ENCODE measurements at regions not wholly inside any gene's neighbourhood (a gene's known extent, or its start where the extent isn't known, plus 50 kb on each side); places are given as distances from the start of the nearest gene placed in this dataset.

DNA sequence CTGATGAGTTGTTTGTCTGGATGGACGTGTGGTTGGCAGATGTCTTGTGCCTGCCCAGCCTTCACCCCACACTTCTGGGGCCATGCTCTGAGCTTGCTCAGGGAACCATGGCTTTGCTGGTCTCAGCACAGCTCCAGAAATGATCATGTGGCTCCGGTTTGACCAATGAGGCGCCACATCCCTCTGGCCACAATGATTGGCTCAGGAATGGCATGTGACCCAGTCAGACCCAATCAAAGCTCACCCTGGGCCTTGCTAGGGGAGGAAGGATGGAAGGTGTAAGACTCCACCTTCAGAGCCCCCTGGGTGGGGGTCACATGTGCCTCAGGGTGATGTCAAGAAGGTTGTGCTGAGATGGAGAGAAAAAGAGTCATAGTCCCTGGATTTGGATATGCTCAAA is 281.6 kb upstream of the SULF2 start:
- Mint-ChIP-seq H3K36me3 (peaks cover 3% of the 10 kb centered on the region; the same call in 1 of the 2 replicates), H3K4me3 (no peak overlapping the region), H3K9me3 (peaks cover 22% of the 10 kb centered on the region), H3K27ac (no peak overlapping the region), H3K4me1 (no peaks in the 10 kb centered on the region), H3K27me3 (ENCODE audit: low read depth) (peaks cover 2% of the 10 kb centered on the region)
- ChIA-PET POLR2A (no interaction called here), CTCF (no interaction called here)
- TF ChIP-seq MXD4 (CRISPR knock-in tag; IDR thresholded peaks at IDR 0.05; ENCODE audit: borderline replicate concordance) (no peak), FOXP1 (CRISPR knock-in tag; IDR thresholded peaks at IDR 0.05; ENCODE audit: borderline replicate concordance) (no peak), NFATC4 (CRISPR knock-in tag; IDR thresholded peaks at IDR 0.05) (no peak), ZNF138 (CRISPR knock-in tag; conservative IDR thresholded peaks at IDR 0.05) (no peak), IRF2 (CRISPR knock-in tag; IDR thresholded peaks at IDR 0.05; ENCODE audit: borderline replicate concordance, low read depth) (no peak), ESRRA (CRISPR knock-in tag; IDR thresholded peaks at IDR 0.05; ENCODE audit: borderline replicate concordance) (no peak), ATF1 (CRISPR knock-in tag; IDR thresholded peaks at IDR 0.05) (no peak), ZNF263 (CRISPR knock-in tag; IDR thresholded peaks at IDR 0.05; ENCODE audit: low read depth) (no peak), ZNF121 (CRISPR knock-in tag; IDR thresholded peaks at IDR 0.05) (no peak), GRHL2 (CRISPR knock-in tag; IDR thresholded peaks at IDR 0.05; ENCODE audit: insufficient replicate concordance, severe bottlenecking) (no peak), CREM (CRISPR knock-in tag; IDR thresholded peaks at IDR 0.05) (no peak), USF2 (CRISPR knock-in tag; IDR thresholded peaks at IDR 0.05) (peak; percentile 42; the same call in 1 of the 2 replicates), TEAD1 (CRISPR knock-in tag; IDR thresholded peaks at IDR 0.05) (no peak), TCF7 (CRISPR knock-in tag; IDR thresholded peaks at IDR 0.05; ENCODE audit: low read depth) (no peak), RELA (CRISPR knock-in tag; IDR thresholded peaks at IDR 0.05; ENCODE audit: borderline replicate concordance) (no peak)
- TF ChIP-seq, protein P1, sequence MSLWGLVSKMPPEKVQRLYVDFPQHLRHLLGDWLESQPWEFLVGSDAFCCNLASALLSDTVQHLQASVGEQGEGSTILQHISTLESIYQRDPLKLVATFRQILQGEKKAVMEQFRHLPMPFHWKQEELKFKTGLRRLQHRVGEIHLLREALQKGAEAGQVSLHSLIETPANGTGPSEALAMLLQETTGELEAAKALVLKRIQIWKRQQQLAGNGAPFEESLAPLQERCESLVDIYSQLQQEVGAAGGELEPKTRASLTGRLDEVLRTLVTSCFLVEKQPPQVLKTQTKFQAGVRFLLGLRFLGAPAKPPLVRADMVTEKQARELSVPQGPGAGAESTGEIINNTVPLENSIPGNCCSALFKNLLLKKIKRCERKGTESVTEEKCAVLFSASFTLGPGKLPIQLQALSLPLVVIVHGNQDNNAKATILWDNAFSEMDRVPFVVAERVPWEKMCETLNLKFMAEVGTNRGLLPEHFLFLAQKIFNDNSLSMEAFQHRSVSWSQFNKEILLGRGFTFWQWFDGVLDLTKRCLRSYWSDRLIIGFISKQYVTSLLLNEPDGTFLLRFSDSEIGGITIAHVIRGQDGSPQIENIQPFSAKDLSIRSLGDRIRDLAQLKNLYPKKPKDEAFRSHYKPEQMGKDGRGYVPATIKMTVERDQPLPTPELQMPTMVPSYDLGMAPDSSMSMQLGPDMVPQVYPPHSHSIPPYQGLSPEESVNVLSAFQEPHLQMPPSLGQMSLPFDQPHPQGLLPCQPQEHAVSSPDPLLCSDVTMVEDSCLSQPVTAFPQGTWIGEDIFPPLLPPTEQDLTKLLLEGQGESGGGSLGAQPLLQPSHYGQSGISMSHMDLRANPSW (CRISPR knock-in tag; conservative IDR thresholded peaks at IDR 0.05; ENCODE audit: low read depth) = no peak
- TF ChIP-seq, protein P2, sequence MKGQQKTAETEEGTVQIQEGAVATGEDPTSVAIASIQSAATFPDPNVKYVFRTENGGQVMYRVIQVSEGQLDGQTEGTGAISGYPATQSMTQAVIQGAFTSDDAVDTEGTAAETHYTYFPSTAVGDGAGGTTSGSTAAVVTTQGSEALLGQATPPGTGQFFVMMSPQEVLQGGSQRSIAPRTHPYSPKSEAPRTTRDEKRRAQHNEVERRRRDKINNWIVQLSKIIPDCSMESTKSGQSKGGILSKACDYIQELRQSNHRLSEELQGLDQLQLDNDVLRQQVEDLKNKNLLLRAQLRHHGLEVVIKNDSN (CRISPR knock-in tag; IDR thresholded peaks at IDR 0.05) = 0 out of 2 replicates have a peak, but pooled peaks have one; percentile 20
- no peak for DNase-seq (ENCODE audit: low spot score)
- ATAC-seq = no peak

DNA sequence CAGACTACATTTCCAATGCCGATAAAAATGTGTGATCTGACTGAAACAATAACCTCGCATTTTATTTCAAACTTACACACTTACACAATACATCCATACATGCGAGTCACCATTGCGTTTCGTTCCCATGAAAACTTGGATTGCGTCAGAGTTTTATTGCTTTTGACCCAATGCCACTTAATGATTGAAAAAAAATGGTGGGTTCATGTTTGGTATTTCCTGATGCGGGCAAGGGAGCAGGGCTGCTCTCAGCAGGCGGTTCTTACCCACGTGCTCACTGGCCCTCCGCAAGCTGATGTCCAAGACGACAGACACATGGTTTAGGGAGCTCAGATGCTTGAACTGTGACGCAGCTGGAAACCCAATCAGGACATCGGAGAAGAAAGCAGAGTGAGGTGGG is 281.0 kb upstream of the SULF2 start:
- Mint-ChIP-seq H3K4me1 (no peaks in the 10 kb centered on the region), H3K4me3 (no peak overlapping the region), H3K36me3 (peaks cover 3% of the 10 kb centered on the region; the same call in 1 of the 2 replicates), H3K27ac (no peak overlapping the region), H3K9me3 (peaks cover 22% of the 10 kb centered on the region), H3K27me3 (ENCODE audit: low read depth) (peaks cover 2% of the 10 kb centered on the region)
- POLR2A ChIA-PET = no interaction called here
- no peak for DNase-seq (ENCODE audit: low spot score)
- ATAC-seq = no peak
- CTCF ChIA-PET = no interaction called here
- TF ChIP-seq, protein P3, sequence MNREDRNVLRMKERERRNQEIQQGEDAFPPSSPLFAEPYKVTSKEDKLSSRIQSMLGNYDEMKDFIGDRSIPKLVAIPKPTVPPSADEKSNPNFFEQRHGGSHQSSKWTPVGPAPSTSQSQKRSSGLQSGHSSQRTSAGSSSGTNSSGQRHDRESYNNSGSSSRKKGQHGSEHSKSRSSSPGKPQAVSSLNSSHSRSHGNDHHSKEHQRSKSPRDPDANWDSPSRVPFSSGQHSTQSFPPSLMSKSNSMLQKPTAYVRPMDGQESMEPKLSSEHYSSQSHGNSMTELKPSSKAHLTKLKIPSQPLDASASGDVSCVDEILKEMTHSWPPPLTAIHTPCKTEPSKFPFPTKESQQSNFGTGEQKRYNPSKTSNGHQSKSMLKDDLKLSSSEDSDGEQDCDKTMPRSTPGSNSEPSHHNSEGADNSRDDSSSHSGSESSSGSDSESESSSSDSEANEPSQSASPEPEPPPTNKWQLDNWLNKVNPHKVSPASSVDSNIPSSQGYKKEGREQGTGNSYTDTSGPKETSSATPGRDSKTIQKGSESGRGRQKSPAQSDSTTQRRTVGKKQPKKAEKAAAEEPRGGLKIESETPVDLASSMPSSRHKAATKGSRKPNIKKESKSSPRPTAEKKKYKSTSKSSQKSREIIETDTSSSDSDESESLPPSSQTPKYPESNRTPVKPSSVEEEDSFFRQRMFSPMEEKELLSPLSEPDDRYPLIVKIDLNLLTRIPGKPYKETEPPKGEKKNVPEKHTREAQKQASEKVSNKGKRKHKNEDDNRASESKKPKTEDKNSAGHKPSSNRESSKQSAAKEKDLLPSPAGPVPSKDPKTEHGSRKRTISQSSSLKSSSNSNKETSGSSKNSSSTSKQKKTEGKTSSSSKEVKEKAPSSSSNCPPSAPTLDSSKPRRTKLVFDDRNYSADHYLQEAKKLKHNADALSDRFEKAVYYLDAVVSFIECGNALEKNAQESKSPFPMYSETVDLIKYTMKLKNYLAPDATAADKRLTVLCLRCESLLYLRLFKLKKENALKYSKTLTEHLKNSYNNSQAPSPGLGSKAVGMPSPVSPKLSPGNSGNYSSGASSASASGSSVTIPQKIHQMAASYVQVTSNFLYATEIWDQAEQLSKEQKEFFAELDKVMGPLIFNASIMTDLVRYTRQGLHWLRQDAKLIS (CRISPR knock-in tag; IDR thresholded peaks at IDR 0.05; ENCODE audit: borderline replicate concordance) = no peak
- TF ChIP-seq ZNF219 (CRISPR knock-in tag; IDR thresholded peaks at IDR 0.05; ENCODE audit: borderline replicate concordance) (no peak), HMGXB4 (CRISPR knock-in tag; IDR thresholded peaks at IDR 0.05) (no peak), PRRX2 (CRISPR knock-in tag; IDR thresholded peaks at IDR 0.05) (no peak), ZNF423 (CRISPR knock-in tag; IDR thresholded peaks at IDR 0.05) (no peak)
- TF ChIP-seq, protein P1 (CRISPR knock-in tag; conservative IDR thresholded peaks at IDR 0.05; ENCODE audit: low read depth) = no peak
